ENCODE measurements at regions not wholly inside any gene's neighbourhood (a gene's known extent, or its start where the extent isn't known, plus 50 kb on each side); places are given as distances from the start of the nearest gene placed in this dataset.

DNA sequence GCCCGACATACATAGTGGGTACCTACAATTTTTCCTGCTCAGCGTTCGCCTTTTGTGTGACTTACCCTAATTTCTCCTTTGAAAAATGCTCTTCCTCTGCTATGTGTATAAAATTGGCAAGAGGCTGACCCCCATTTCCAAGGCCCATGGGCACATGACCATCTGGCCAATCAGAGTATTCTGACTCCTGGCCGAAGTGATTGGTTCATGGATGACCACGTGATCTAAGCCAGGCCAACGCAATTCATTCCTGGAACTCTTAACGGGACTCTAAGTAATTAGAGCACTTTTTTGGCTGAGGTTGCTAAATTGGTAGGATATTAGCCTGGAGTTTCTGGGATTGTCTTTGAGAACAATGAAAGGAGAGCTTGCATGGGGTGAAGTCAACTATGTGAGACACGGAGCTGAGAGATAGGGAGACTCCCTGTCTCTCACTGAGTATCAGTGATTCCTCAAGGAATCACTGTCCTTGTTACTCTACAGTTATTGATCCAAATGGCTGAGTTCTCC lies 110.1 kb upstream of the TBX3 start:
- TF ChIP-seq, protein P1, sequence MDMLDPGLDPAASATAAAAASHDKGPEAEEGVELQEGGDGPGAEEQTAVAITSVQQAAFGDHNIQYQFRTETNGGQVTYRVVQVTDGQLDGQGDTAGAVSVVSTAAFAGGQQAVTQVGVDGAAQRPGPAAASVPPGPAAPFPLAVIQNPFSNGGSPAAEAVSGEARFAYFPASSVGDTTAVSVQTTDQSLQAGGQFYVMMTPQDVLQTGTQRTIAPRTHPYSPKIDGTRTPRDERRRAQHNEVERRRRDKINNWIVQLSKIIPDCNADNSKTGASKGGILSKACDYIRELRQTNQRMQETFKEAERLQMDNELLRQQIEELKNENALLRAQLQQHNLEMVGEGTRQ (IDR thresholded peaks at IDR 0.05) = peak; percentile 77
- TF ChIP-seq NFE2L2 (conservative IDR thresholded peaks at IDR 0.05; ENCODE audit: low read length) (no peak), CBX2 (IDR thresholded peaks at IDR 0.05; ENCODE audit: borderline replicate concordance, low read depth) (no peak), MAFK (IDR thresholded peaks at IDR 0.05; ENCODE audit: partially characterized antibody) (peak; percentile 57), ZSCAN20 (CRISPR knock-in tag; IDR thresholded peaks at IDR 0.05) (no peak)
- H3K27ac ChIP-seq = no peak overlapping the region
- FAIRE-seq (no peak), ATAC-seq (no peak), DNase-seq (ENCODE audit: low read depth in 1 of 2, low spot score in 1 of 2) (no peak)
- WGBS (ENCODE audit: missing lambda C conversion rate) = 59% methylated on average over 8 of the region's 8 CpGs
- ChIA-PET CTCF (no interaction called here), POLR2A (no interaction called here)
- H3K4me3 ChIP-seq = no peak overlapping the region
- no peak overlapping the region for H3K4me2 ChIP-seq
- no peaks in the 10 kb centered on the region for H3K9me3 ChIP-seq
- no peaks in the 10 kb centered on the region for H3K4me1 ChIP-seq

- ChIA-PET POLR2A (no interaction called here), CTCF (no interaction called here)
- ATAC-seq = no peak
- no peak for DNase-seq (ENCODE audit: low read depth in 1 of 2, low spot score in 1 of 2)
- Histone ChIP-seq H3K4me1 (no peaks in the 10 kb centered on the region), H3K27ac (no peak overlapping the region), H3K4me3 (no peak overlapping the region), H3K4me2 (no peak overlapping the region), H3K9me3 (no peaks in the 10 kb centered on the region)
- TF ChIP-seq ZSCAN20 (CRISPR knock-in tag; IDR thresholded peaks at IDR 0.05) = no peak
- no peak for TF ChIP-seq TFCP2L1 (CRISPR knock-in tag; IDR thresholded peaks at IDR 0.05)
- TF ChIP-seq ESRRA (IDR thresholded peaks at IDR 0.05; ENCODE audit: borderline replicate concordance, low read length) = no peak
- TF ChIP-seq HDAC2 (IDR thresholded peaks at IDR 0.05) = no peak
- TF ChIP-seq JUN (IDR thresholded peaks at IDR 0.05) = no peak
- no peak for TF ChIP-seq CHD4 (IDR thresholded peaks at IDR 0.05; ENCODE audit: borderline replicate concordance)
- no peak for TF ChIP-seq RCOR1 (IDR thresholded peaks at IDR 0.05; ENCODE audit: low read depth, low read length)
- no peak for TF ChIP-seq NPAS2 (CRISPR knock-in tag; IDR thresholded peaks at IDR 0.05; ENCODE audit: borderline replicate concordance)
- TF ChIP-seq, protein P2, sequence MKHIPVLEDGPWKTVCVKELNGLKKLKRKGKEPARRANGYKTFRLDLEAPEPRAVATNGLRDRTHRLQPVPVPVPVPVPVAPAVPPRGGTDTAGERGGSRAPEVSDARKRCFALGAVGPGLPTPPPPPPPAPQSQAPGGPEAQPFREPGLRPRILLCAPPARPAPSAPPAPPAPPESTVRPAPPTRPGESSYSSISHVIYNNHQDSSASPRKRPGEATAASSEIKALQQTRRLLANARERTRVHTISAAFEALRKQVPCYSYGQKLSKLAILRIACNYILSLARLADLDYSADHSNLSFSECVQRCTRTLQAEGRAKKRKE (CRISPR knock-in tag; IDR thresholded peaks at IDR 0.05; ENCODE audit: low read depth) = no peak
- no peak for TF ChIP-seq BHLHE40 (IDR thresholded peaks at IDR 0.05; ENCODE audit: low read depth, low read length)
- TF ChIP-seq SREBF2 (IDR thresholded peaks at IDR 0.05) = no peak
- TF ChIP-seq, protein P3, sequence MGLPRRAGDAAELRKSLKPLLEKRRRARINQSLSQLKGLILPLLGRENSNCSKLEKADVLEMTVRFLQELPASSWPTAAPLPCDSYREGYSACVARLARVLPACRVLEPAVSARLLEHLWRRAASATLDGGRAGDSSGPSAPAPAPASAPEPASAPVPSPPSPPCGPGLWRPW (IDR thresholded peaks at IDR 0.05) = no peak
- TF ChIP-seq ELK1 (IDR thresholded peaks at IDR 0.05; ENCODE audit: low read depth, low read length) = no peak
- TF ChIP-seq MYC (IDR thresholded peaks at IDR 0.05; ENCODE audit: borderline replicate concordance, low read length) = no peak
- TF ChIP-seq PHF8 (IDR thresholded peaks at IDR 0.05; ENCODE audit: borderline replicate concordance, low read depth) = no peak
- TF ChIP-seq, protein P4, sequence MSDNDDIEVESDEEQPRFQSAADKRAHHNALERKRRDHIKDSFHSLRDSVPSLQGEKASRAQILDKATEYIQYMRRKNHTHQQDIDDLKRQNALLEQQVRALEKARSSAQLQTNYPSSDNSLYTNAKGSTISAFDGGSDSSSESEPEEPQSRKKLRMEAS (IDR thresholded peaks at IDR 0.05) = no peak
- no peak for TF ChIP-seq JUNB (IDR thresholded peaks at IDR 0.05)
- no peak for TF ChIP-seq CBX2 (IDR thresholded peaks at IDR 0.05; ENCODE audit: borderline replicate concordance, low read depth)
- no peak for FAIRE-seq
- 65% methylated on average over 1 of the region's 1 CpG for WGBS (ENCODE audit: missing lambda C conversion rate)
Measured at GRCh38 chr12:114790276-114790675, 106.3 kb upstream of the TBX3 start.

GRCh38 chr12:114789821-114790220 lies 105.8 kb upstream of the TBX3 start:
- H3K4me3 ChIP-seq = no peak overlapping the region
- FAIRE-seq (no peak), ATAC-seq (no peak), DNase-seq (ENCODE audit: low read depth in 1 of 2, low spot score in 1 of 2) (no peak)
- TF ChIP-seq GATA3 (IDR thresholded peaks at IDR 0.05; ENCODE audit: borderline replicate concordance) = no peak
- TF ChIP-seq ZC3H11A (IDR thresholded peaks at IDR 0.05) = no peak
- no peak for TF ChIP-seq ZSCAN20 (CRISPR knock-in tag; IDR thresholded peaks at IDR 0.05)
- TF ChIP-seq NPAS2 (CRISPR knock-in tag; IDR thresholded peaks at IDR 0.05; ENCODE audit: borderline replicate concordance) = no peak
- TF ChIP-seq CBX2 (IDR thresholded peaks at IDR 0.05; ENCODE audit: borderline replicate concordance, low read depth) = no peak
- TF ChIP-seq, protein P2 (CRISPR knock-in tag; IDR thresholded peaks at IDR 0.05; ENCODE audit: low read depth) = no peak
- TF ChIP-seq FOSL2 (IDR thresholded peaks at IDR 0.05) = no peak
- TF ChIP-seq FOSL2 (CRISPR knock-in tag; IDR thresholded peaks at IDR 0.05) = no peak
- TF ChIP-seq, protein P5, sequence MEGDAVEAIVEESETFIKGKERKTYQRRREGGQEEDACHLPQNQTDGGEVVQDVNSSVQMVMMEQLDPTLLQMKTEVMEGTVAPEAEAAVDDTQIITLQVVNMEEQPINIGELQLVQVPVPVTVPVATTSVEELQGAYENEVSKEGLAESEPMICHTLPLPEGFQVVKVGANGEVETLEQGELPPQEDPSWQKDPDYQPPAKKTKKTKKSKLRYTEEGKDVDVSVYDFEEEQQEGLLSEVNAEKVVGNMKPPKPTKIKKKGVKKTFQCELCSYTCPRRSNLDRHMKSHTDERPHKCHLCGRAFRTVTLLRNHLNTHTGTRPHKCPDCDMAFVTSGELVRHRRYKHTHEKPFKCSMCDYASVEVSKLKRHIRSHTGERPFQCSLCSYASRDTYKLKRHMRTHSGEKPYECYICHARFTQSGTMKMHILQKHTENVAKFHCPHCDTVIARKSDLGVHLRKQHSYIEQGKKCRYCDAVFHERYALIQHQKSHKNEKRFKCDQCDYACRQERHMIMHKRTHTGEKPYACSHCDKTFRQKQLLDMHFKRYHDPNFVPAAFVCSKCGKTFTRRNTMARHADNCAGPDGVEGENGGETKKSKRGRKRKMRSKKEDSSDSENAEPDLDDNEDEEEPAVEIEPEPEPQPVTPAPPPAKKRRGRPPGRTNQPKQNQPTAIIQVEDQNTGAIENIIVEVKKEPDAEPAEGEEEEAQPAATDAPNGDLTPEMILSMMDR (IDR thresholded peaks at IDR 0.05) = no peak
- TF ChIP-seq BHLHE40 (IDR thresholded peaks at IDR 0.05; ENCODE audit: low read depth, low read length) = no peak
- TF ChIP-seq HEYL (CRISPR knock-in tag; IDR thresholded peaks at IDR 0.05) = no peak
- H3K9me3 ChIP-seq = no peaks in the 10 kb centered on the region
- no peak overlapping the region for H3K4me2 ChIP-seq
- H3K4me1 ChIP-seq = no peaks in the 10 kb centered on the region
- WGBS (ENCODE audit: missing lambda C conversion rate) = 54% methylated on average over 5 of the region's 5 CpGs
- ChIA-PET POLR2A (no interaction called here), CTCF (interaction anchor here (1.1 kb wide), 1 partner anchor 11 kb away, joined by 4 read pairs; no protein-coding TSS in a partner anchor)
- H3K27ac ChIP-seq = no peak overlapping the region

Measured in A549 (cell line).